ENCODE measurements at regions not wholly inside any gene's neighbourhood (a gene's known extent, or its start where the extent isn't known, plus 50 kb on each side); places are given as distances from the start of the nearest gene placed in this dataset.

DNA sequence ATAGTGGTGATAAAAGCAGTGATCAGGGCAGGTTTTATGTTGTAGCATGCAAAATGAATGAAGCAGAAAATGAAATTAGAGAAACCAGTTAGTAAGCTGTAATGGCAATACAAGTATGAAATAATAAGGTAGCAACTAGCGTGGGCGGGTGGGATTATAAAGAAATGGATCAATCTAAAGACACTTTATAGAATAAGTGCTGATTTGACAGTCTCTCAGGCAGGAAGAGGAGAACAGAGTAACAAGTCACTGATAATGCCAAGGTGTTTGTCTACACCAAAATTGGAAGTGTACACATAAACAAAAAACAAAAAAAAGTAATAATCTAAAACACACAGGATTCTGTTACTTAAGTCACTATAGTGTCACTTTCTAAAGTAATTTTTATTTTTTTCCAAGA lies 51.0 kb upstream of the PCBP1 start:
- no peak for DNase-seq

DNA sequence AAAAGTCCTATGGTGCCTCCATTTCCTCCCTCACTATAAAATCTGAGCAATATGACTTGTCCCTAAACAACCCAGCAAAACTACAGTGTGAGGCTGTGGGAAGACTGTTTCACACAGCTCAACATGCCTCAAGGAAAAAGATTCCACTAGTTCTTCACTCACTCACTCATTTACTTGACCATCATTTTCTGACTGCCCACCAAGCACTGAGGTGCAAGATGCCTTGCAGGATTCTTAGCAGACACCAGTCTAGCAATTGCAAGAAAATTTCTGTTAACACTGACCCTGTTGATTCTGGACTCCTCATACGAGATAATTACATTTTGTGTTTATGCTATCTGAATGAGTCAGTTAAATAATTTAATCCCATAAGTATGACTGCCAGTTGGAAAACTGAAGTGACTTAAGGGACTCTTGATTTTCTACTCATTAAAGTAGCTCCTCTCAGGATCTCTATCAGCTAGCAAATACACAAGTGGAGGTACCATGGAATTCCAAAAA lies 51.9 kb upstream of the PCBP1 start:
- DNase-seq: no peak

DNA sequence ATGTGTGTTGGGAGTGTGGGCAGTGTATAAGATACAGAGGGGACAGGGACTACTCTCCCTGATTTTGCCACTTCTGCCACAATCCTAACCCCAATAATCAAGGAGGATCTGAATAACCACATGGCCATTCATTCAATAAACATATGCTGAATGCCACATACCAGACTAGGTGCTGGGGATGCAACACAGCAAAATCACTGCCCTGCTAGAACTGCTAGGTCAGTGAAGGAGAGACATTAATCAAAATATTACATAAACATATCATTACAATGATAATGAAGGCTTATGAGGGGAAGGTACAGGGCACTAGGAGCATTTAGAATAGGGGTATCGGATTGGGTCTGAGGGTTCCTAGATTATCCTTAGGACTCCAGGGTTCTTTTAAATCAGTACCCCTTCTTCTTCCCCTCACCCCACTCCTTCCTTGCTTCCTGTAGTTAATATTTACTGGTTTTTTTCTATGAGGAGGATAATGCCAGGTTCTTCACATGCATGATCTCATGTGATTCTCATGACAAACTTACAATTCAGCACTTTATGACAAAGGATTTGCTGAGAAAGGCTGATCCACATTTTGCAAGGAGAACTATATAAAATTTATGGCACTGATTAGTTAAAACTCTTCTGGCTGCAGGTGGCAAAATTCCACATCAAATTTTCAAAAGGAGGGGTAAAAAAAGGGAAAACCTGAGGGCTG lies 56.4 kb upstream of the PCBP1 start:
- DNase-seq: no peak

DNA sequence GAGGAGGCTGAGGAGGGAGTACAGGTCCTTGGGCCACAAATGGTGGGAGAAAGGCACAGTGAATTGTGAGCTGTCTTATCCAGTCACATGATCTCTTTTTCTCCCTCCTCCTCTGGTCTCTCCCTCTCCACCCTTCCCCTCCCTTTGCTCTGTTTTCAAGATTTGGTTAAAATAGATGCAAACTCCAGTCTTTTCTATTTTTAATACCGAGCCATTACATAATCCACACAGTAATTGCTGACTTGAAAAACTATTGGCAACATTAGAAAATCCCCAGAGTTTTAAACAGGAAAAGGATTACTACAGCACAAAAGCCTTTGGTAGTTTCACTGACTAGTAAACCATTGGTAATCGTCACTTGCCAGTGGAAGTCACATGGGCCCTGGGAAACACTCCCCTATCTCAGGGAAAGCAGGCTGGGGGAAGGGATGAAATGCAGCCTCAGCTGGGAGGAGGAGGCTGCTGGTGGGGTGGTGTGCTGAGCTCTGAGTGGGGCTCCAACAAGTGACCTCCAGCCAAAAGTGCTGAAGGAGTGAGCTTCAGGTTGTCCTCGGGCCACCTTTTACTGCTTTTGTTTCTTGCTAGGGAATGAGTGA lies 57.4 kb upstream of the PCBP1 start:
- DNase-seq: peak; percentile 9

DNA sequence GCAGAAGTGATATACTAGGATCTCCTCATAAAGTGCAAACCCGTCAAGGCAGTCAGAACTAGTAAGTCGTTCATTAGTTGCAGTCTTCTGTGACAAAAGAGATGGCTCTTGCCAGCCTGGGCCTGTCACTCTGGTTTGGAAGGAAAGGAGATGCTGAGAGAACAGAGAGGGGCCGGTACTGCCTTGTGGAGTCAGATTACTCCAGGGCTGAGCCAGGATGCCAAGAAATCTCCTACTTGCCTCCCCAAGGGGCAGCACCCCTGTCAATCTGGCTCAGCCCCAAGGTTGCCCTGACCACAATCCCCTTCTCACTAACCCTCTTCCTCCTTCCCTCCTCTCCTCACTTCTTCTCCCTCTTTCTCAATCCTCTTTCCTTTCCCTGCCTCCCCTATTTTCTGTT lies 62.9 kb upstream of the ASPRV1 start:
- no peak for DNase-seq

DNA sequence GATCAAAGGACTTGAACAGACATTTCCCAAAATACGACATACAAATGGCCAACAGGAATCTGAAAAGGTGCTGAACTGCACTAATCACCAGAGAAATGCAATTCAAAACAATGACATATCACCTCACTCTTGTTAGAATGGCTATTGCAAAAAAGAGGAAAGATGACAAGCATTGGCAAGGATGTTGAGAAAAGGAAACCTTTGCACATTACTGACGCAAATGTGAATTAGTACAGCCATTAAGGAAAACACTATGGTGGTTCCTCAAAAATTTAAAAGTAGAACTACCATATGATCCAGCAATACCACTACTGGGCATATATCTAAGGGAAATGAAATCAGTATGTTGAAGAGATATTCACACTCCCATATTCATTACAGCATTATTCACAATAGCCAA lies 57.7 kb upstream of the ASPRV1 start:
- DNase-seq: no peak

DNA sequence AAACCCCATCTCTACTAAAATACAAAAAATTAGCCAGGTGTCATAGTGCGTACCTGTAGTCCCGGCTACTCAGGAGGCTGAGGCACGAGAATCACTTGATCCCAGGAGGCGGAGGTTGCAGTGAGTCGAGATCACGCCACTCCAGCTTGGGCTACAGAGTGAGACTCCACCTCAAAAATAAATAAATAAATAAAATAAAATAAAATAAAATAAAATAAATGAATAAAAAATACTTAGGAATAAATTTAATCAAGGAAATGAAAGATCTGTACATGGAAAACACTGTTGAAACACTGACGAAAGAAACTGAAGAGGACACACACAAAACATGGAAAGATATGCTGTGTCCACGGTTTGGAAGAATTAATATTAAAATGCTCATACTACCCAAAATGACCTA lies 56.5 kb upstream of the ASPRV1 start:
- DNase-seq: no peak

DNA sequence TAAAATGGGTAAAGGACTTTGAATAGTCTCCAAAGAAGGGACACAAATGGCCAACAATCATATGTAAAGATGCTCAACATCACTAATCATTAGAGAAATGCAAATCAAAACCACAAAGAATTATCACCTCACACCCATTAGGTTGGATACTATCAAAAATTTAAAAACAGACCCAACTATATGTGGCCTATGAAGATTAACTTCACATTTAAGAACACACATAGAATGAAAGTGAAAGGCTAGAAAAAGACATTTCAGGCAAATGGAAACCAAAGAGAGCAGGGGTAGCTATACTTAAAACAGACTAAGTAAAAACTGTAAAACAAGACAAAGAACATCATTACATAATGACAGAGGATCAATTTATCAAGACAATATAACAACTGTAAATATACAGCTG lies 53.5 kb upstream of the ASPRV1 start:
- no peak for DNase-seq

DNA sequence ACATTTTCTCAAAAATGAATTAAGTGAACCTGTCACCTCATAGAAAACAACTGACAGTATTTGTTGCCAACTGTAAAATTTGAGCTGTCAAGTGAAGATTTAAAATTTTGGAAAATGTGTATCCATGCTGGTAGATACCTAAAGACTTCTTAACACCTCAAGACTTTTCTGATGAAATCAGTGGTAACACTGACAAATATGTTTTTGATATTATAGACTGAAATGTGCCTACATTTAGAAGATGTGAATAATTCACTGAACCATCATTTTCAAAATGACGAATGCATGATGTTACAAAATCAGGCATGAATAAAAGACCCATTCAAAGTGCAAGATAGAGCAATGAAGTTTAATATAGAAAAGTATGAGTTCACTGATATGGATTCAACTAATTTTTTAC lies 51.5 kb upstream of the ASPRV1 start:
- DNase-seq: no peak

DNA sequence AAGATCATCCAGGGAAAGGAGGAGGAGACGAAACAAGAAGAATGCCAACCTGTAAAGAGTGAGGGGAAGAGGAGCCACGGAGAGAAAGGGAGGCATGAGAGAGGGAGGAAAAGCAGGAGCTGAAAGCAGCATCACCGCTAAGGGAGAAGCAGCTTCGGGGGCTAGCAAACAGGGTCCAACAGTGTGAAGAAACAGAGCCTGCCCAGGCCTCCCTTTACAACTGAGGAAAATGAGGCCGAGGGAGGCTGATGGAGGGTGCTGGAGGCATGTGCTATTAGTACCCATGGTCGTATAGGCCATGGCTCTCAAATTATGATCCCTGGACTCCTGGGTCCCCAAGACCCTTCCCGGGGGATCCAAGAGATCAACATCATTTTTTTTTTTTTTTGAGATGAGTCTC lies 50.4 kb upstream of the ASPRV1 start:
- DNase-seq: no peak

DNA sequence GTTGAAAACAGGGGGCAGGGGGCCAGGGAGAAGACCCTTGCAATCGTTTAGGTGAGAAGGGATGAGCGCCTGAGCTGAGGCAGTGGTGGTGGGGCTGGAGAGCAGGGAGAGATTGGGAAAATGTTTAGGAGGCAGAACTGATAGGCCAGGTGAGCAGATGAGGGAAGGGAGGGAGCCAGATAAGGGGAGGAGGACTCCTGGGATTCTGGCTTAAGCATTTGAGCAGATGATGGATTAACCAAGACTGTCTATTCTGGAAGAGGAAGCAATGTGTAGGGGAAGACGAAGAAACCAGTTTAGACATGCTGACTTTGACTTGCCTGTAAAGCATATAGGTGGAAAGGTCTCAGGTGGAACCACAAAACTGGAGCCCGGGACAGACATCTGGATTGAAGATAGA lies 49.9 kb upstream of the ASPRV1 start:
- no peak for DNase-seq

All from CD4-positive, alpha-beta T cell treated with Interleukin-12 subunit alpha and Interleukin-12 subunit beta, for 1 hour (primary cell).